GM19397 (cell line): ENCODE measurements at regions not wholly inside any gene's neighbourhood (a gene's known extent, or its start where the extent isn't known, plus 50 kb on each side); places are given as distances from the start of the nearest gene placed in this dataset.
"Not testable (repeated sequence)": the region's sequence is repeated elsewhere in the genome, so short reads cannot be mapped to it uniquely, and the experiment has no call there.

Experiments used
- ATAC-seq: cut with Tn5 transposase; IDR thresholded peaks from one replicate; pipeline ENCODE4 v1.9.1; 2021; ENCODE audit warnings: mild to moderate bottlenecking, moderate library complexity; ENCODE audit not compliant: unreplicated experiment

DNA sequence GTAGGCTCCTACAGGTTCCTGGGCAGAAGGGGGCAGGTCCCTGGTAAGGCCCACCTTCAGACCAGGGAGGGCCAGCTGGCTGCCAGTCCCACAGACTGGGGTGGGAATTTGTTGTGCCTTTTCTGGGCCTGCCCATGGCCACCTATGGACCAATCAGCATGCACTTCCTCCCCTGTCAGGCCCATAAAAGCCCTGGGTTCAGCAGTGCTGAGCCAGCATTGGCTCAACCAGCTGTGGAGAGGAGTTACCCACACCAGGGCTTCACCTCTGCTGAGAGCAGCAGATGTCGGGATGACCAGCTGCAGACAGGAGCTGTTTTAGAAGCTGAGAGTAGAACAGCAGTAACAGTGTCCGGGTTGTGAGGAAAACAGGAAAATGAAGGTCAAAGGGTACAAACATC lies 373.4 kb upstream of the ACO1 start:
- ATAC-seq: no peak

GRCh38 chr9:32015795-32016194 lies 368.6 kb upstream of the ACO1 start:
- no peak for ATAC-seq

- no peak for ATAC-seq
These were observed 338.9 kb upstream of the ACO1 start for GRCh38 chr9:32045513-32045912.

GRCh38 chr9:32067261-32067660 lies 317.2 kb upstream of the ACO1 start:
- no peak for ATAC-seq

DNA sequence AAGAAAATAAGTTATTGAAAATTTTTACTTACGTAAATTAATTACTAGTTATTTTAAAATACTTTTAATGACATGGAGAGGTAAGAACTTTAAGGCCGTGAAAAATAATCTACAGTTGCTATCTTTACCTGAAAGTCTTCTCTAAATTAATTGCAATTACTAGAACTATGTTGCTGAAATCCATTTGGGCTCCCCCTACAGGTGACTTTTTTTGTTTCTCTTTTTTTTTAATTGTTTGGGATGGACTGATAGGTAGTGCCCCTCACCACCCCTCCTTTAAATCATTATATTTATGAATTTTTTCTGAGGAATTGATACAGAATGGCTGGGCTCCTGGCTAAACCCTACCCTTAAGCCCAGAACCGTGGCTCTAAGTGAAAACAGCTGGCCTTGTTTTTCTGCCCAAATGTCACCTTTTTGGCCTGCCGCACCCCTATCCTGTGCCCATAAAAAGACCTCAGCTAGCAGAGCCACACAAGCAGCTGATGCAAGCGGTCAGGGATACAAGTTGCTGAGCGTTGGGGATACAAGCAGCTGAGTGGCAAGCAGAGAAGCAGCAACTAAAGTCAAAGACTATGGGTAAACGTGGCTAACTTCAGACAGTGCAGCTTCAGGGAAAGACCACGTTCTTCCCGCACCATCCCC lies 315.2 kb upstream of the ACO1 start:
- no peak for ATAC-seq

DNA sequence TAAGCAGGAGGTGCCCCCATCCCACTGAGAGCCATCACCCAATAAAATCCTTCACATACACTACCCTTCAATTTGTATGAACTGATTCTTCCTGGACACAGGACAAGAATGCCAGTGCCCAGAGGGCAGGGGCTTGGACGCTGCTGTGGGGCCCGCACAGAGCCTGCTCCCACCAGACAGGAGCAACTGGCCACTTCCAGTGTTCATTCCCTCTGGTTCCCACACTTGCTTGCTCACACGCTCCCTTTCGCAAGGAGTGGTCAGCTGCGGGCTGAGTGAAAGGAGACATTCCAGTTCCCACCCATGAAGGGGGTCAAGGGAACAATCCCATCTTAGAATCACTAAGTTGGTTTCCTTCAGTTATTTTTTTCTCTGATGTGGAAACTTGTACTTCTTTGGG lies 314.5 kb upstream of the ACO1 start:
- no peak for ATAC-seq

DNA sequence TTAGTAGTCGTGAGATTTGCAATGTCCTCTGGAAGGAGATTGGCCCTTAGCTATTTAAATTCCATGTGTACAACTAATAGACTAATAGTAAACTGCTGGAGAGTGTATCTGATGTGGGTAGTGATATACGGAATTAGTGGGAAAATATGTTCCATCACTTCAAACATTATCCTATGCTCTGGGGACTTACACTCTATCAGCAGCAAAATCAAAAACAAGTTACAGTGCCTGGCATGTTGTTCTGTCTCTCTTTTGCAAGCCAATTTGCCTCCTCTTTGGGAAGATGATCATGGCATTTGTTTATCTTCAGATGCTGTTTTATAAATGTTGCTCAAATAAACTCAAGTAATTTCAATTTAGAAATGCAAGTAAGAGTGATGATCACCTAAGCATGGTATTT lies 311.9 kb upstream of the ACO1 start:
- no peak for ATAC-seq

- no peak for ATAC-seq
These were observed 292.4 kb upstream of the ACO1 start for GRCh38 chr9:32092031-32092430.

DNA sequence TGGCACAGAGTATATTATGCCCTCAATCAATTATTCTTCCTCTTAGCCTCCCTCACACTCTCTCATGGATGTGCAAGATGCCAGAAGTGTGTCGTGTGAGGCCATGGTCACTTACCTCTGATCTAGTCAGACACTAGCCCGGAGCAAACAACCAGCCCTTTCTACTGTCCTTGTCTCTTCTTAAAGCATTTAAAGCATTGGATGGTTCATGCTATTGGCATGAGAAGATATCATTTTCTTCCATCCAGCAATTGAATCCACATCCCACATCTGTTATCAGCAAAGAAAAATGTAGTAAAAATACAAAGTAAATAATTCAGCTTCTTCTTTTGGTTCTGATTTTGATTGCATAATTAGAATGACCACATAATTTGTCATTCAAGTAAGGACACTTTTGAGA lies 267.2 kb upstream of the ACO1 start:
- no peak for ATAC-seq

DNA sequence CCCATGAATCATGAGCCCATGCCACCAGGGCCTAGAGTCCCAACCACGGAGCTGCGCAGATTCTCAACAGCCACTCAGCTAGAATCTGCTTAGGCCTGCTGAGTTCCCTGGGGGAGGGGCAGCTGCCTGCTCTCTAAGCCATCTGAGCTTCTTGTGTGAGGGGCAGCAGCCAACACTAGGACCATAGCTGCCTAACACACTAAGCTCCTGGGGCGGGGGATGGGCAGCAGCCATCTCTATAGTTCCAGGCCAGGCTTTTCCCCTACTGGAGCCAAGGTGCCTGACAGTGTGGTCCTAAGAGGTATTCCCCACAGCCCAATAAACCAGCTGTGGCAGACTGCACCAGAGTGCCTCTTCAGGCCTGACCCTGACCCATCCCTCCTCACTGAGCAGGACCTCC lies 255.9 kb upstream of the ACO1 start:
- no peak for ATAC-seq

DNA sequence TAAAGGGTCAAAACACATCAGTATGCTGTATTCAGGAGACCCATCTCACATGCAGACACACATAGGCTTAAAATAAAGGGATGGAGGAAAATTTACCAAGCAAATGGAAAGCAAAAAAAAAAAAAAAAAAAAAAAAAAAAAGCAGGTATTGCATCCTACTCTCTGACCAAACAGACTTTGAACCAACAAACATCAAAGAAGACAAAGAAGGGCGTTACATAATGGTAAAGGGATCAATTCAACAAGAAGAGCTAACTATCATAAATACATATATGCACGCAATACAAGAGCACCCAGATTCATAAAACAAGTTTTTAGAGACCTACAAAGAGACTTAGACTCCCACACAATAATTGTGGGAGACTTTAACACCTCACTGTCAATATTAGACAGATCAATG lies 253.7 kb upstream of the ACO1 start:
- not testable (repeated sequence) for ATAC-seq

- no peak for ATAC-seq
These were observed 247.6 kb upstream of the ACO1 start for GRCh38 chr9:32136700-32137339.

DNA sequence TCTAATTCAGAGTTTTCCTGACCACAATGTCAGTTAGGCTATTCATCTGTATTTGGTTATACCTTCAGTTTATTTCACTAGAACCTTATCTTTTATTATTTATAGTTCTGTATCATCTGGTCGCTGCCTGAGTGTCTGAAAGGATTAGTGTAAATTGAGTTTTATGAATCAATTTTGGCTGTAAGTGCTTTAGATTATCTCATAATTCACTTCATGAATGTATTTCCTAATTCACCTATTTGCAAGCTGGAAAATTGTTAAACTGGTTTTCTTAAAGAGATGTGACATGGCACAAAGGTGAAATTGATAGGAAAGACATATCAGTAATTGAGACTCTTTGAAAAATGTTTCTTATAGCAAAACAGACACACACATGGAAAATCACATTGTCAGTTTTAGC lies 242.4 kb upstream of the ACO1 start:
- ATAC-seq: no peak

GRCh38 chr9:32148553-32148952 lies 235.9 kb upstream of the ACO1 start:
- not testable (repeated sequence) for ATAC-seq

GRCh38 chr9:32161209-32161608 lies 223.2 kb upstream of the ACO1 start:
- no peak for ATAC-seq

- ATAC-seq: no peak
These were observed 222.7 kb upstream of the ACO1 start for GRCh38 chr9:32161720-32162119.

DNA sequence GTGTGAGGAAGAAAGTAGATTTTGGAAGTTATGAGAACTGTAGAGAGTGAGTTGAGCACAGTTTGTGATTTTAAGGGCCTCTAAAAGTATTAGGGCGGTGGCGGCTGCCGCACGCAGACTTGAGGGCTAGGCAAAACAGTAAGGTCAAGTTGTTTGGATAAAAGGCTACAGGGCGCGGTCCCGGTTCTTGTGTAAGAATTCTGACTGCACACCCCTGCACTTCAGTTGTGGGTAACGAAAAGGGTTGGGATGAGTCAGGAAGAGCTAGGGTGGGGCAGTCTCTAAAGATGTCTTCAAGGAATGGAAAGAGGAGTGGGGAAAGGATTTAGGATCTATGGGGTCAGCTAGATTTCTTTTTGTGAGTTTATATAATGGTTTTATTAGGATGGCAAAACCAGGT lies 218.1 kb upstream of the ACO1 start:
- not testable (repeated sequence) for ATAC-seq

GRCh38 chr9:32171339-32171738 lies 213.1 kb upstream of the ACO1 start:
- no peak for ATAC-seq

GRCh38 chr9:32172256-32172655 lies 212.2 kb upstream of the ACO1 start:
- ATAC-seq: no peak

DNA sequence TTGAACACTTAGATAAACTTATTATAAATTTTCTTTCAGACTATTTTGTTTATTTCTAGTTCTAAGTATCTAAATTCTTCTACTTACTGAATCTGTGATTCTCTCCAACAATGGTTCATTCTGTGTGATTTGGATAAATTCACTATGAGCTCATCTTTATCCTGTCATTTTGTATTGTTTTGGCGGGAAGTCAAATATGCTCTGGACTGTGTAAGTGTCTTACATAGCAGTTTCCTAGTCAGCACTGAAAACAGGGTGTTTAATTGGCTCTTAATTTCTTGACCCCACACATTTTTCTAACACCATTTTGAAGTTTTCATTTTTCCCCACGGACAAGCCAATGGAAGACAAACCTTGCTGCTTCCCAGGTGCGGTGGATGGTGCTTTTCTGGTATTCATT lies 207.0 kb upstream of the ACO1 start:
- no peak for ATAC-seq

- no peak for ATAC-seq
These were observed 203.8 kb upstream of the ACO1 start for GRCh38 chr9:32180597-32180996.

- no peak for ATAC-seq
These were observed 184.2 kb upstream of the ACO1 start for GRCh38 chr9:32200241-32200640.

- no peak for ATAC-seq
These were observed 183.5 kb upstream of the ACO1 start for GRCh38 chr9:32200896-32201295.
